Activated CD4-positive, alpha-beta memory T cell treated with anti-CD3 and anti-CD28 coated beads, Interleukin-2, amount 10 ng/mL, durations not matched to agents 7 days and 5 days (primary cell): ENCODE measurements at regions not wholly inside any gene's neighbourhood (a gene's known extent, or its start where the extent isn't known, plus 50 kb on each side); places are given as distances from the start of the nearest gene placed in this dataset.

Experiments
- CTCF ChIA-PET: fragments of 350-600 bp; sonication (Branson Sonifier 250); formaldehyde crosslinking; loops from one replicate; lab custom pipeline; 2021; ENCODE audit warnings: antibody characterized with exemption, inconsistent platforms; lab: Charles Lee
- POLR2A ChIA-PET: fragments of 350-600 bp; sonication (Branson Sonifier 250); formaldehyde crosslinking; loops from one replicate; lab custom pipeline; 2021; ENCODE audit warnings: antibody characterized with exemption; lab: Charles Lee
- DNase-seq: peaks from one replicate; pipeline ENCODE4 v3.0.0-alpha.2; 2020
- H3K27ac Mint-ChIP-seq: one replicate; pipeline ENCODE4 v1.8.0; 2021; ENCODE audit warnings: mild to moderate bottlenecking, mixed read lengths
- H3K27me3 Mint-ChIP-seq: one replicate; pipeline ENCODE4 v1.8.0; 2021; ENCODE audit warnings: mixed read lengths
- H3K36me3 Mint-ChIP-seq: one replicate; pipeline ENCODE4 v1.8.0; 2021; ENCODE audit warnings: low read depth, mixed read lengths
- H3K4me1 Mint-ChIP-seq: one replicate; pipeline ENCODE4 v1.8.0; 2021; ENCODE audit warnings: mixed read lengths
- H3K4me3 Mint-ChIP-seq: one replicate; pipeline ENCODE4 v1.8.0; 2021; ENCODE audit warnings: mild to moderate bottlenecking, mixed read lengths
- H3K9me3 Mint-ChIP-seq: one replicate; pipeline ENCODE4 v1.8.0; 2021; ENCODE audit warnings: mixed read lengths

DNA sequence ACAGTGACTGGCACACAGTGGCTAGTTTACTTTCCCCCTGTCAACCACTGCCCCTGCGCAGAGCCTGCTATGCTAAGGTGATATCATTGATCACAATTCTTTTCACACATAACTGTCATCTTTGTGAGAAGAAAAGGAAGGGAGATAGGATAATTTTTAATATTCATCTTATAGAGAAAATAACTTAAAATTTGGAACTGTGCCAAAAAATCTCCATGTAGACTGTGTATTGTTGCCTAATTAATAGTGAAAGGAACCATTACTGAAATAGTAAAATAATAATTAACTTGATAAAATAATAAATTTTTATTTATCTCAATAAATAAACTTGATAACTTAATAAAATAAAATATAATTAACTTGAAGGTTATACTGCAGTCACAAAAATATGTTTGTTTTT is 1069.4 kb downstream of the C4orf33 start:
- DNase-seq: no peak
- ChIA-PET POLR2A (no interaction called here), CTCF (no interaction called here)
- no peaks in the 10 kb centered on the region for H3K36me3 Mint-ChIP-seq
- H3K4me1 Mint-ChIP-seq: no peaks in the 10 kb centered on the region
- H3K4me3 Mint-ChIP-seq: no peak overlapping the region
- no peaks in the 10 kb centered on the region for H3K9me3 Mint-ChIP-seq
- H3K27me3 Mint-ChIP-seq: no peaks in the 10 kb centered on the region
- no peak overlapping the region for H3K27ac Mint-ChIP-seq

DNA sequence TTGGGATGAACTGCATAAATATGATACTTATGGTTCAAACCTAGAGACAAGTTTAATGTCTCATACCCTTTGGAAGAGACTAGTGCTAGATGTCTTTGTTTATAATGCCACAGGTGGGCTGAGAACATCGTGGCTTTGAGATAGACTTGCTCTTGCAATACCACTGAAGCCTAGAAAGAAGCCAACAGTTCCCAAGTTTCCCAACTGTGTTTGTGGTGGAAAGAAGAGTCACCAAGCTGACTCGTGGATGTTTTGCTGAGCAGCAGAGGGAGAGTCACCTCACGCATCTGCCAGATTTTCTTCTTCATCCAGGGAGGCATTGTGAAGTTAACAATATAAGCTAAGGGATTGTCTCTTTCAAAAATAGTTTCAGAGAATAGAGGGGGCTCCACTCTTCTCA is 1076.2 kb downstream of the C4orf33 start:
- no peak for DNase-seq
- no peak overlapping the region for H3K27ac Mint-ChIP-seq
- H3K4me3 Mint-ChIP-seq: no peak overlapping the region
- no peaks in the 10 kb centered on the region for H3K9me3 Mint-ChIP-seq
- no peaks in the 10 kb centered on the region for H3K4me1 Mint-ChIP-seq
- ChIA-PET CTCF (no interaction called here), POLR2A (no interaction called here)
- no peaks in the 10 kb centered on the region for H3K27me3 Mint-ChIP-seq
- H3K36me3 Mint-ChIP-seq: no peaks in the 10 kb centered on the region

DNA sequence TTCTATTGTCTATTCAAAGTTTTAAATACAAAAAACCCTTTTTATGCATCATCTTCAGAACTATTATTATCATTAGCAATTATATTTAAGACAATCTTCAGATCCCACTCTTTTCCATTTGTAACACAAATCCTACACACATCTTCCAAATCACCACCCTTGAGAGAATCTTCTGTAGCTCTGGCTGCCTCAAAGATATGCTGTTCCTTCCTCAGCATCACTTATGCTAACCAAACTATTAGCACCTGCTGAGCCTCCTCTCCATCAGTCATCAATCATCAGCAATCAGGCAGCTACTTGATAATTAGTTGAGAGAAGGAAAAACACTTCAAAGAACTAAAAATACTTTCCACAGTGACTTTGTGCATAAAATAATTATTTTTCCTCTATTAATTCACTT is 1082.2 kb downstream of the C4orf33 start:
- no peaks in the 10 kb centered on the region for H3K27me3 Mint-ChIP-seq
- CTCF ChIA-PET: no interaction called here
- DNase-seq: no peak
- no peak overlapping the region for H3K27ac Mint-ChIP-seq
- H3K9me3 Mint-ChIP-seq: no peaks in the 10 kb centered on the region
- H3K36me3 Mint-ChIP-seq: no peaks in the 10 kb centered on the region
- H3K4me1 Mint-ChIP-seq: no peaks in the 10 kb centered on the region
- H3K4me3 Mint-ChIP-seq: no peak overlapping the region
- POLR2A ChIA-PET: no interaction called here

DNA sequence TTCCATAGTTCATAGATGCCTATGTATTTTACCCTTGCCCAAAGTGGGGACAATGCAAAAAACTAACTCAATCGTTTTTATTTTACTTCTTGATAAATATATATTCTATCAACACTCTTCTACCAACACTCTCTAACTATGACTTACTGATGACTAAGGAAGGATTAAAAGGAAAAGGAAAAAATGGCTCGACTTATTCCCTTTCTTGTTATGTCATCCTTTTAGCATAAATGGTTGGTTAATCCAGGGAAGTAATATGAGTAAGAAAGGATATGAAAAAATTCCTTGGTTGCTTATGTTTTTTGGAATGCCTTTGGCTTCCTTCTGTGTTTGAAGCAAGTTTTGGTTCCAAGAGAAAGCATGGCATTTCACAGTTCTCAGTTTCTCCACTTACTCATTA is 1087.1 kb downstream of the C4orf33 start:
- Mint-ChIP-seq H3K4me1 (no peaks in the 10 kb centered on the region), H3K9me3 (no peaks in the 10 kb centered on the region), H3K4me3 (no peak overlapping the region), H3K36me3 (no peaks in the 10 kb centered on the region), H3K27me3 (no peaks in the 10 kb centered on the region), H3K27ac (no peak overlapping the region)
- CTCF ChIA-PET: no interaction called here
- DNase-seq: no peak
- POLR2A ChIA-PET: no interaction called here

DNA sequence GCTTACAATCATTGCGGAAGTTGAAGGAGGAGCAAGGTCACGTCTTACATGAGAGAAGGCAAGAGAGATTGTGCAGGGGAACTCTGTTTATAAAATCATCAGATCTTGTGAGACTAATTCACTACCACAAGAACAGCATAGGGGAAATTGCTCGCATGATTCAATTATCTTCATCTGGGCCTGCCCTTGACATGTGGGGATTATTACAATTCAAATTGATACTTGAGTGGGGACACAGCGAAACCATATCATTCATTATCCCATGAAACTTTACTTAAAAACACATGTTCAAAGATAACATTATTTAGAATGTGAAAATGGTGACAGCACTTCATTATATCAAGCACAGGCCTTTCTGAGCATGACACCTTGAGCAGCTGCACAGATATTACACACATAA is 1087.8 kb downstream of the C4orf33 start:
- Mint-ChIP-seq H3K4me3 (no peak overlapping the region), H3K27ac (no peak overlapping the region), H3K36me3 (no peaks in the 10 kb centered on the region), H3K9me3 (no peaks in the 10 kb centered on the region), H3K4me1 (no peaks in the 10 kb centered on the region), H3K27me3 (no peaks in the 10 kb centered on the region)
- ChIA-PET POLR2A (no interaction called here), CTCF (no interaction called here)
- DNase-seq: no peak

DNA sequence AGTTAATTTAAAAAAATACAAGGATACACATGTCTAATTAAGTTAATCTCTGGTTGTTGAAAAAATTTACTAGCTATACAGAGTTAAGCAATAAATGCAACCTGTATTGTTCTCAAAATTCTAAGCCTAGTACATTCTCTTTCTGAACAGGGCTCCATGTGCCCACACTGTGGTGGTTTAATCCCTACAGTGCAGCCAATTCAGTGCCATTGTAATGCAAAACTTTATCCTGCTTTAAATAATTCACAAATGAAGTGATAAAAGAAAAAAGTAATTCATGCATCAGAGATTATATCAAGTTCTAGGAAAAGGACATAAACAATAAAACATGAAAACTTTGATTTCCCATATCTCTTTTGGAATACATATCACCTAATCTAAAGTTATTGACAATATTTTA is 1089.2 kb downstream of the C4orf33 start:
- no peaks in the 10 kb centered on the region for H3K27me3 Mint-ChIP-seq
- CTCF ChIA-PET: no interaction called here

DNA sequence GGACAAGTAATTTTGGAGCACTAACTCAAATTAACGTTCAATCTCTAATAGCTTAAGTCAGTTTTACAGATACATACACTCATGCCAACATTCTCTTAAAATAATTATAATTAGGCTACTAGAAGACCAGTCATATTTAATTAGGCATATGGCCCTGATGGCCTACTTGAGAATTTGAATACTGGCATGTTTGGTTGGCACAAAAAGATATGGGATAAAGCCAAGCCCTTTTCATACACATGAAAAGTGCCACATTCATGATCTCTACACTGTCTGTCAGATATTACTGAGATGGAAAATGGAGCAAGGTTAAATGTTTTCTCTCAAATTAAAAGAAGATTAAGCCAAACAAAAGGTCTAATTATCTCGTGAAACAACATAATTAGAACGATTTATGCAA is 1091.0 kb downstream of the C4orf33 start:
- no peak overlapping the region for H3K4me3 Mint-ChIP-seq
- POLR2A ChIA-PET: no interaction called here

More for the DNA sequence above, 1089.2 kb downstream of the C4orf33 start:
- Mint-ChIP-seq H3K4me1 (no peaks in the 10 kb centered on the region), H3K27ac (no peak overlapping the region), H3K9me3 (no peaks in the 10 kb centered on the region), H3K36me3 (no peaks in the 10 kb centered on the region), H3K4me3 (no peak overlapping the region)
- DNase-seq: no peak
- POLR2A ChIA-PET: no interaction called here

DNA sequence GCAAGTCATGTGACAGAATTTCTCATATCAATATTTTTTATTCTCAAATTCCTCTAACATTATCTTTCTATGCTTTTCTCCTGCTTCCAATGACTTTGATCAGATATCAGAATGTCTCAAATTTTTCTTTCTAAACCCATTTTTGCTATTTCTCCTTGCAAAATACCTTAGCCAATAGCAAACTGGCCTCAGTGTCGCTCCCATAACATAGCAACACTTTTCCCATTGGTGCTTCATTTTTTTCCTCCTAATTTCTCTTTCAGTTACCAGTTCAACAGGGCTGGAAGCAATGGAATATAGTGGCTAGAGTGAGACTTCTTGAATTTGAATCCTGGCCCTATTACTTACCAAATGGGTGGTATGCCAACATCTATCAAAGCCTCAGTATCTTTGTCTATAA is 1091.6 kb downstream of the C4orf33 start:
- Mint-ChIP-seq H3K36me3 (no peaks in the 10 kb centered on the region), H3K4me1 (no peaks in the 10 kb centered on the region), H3K27ac (no peak overlapping the region), H3K27me3 (no peaks in the 10 kb centered on the region), H3K4me3 (no peak overlapping the region), H3K9me3 (no peaks in the 10 kb centered on the region)
- no peak for DNase-seq
- CTCF ChIA-PET: no interaction called here
- POLR2A ChIA-PET: no interaction called here

More for the DNA sequence above, 1091.0 kb downstream of the C4orf33 start:
- CTCF ChIA-PET: no interaction called here
- Mint-ChIP-seq H3K27me3 (no peaks in the 10 kb centered on the region), H3K27ac (no peak overlapping the region), H3K4me1 (no peaks in the 10 kb centered on the region), H3K9me3 (no peaks in the 10 kb centered on the region), H3K36me3 (no peaks in the 10 kb centered on the region)
- DNase-seq: no peak

DNA sequence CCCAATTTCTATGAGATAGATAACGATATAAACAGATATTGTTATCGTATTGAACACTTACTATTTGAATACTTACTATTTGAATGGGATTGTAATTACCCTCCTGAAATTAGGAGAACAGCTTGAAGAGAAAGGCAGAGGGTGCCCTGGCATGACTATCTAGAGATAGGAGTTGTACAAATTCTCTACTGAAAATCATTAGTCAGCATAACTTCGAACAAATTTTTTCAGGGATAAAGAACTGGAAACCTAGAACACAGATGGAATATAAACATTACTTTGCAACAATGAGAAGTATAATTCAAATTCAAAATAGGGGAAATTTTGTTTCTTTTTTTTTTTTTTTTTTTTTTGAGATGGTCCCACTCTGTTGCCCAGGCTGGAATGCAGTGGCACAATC is 1096.8 kb downstream of the C4orf33 start:
- Mint-ChIP-seq H3K27ac (no peak overlapping the region), H3K36me3 (no peaks in the 10 kb centered on the region), H3K4me3 (no peak overlapping the region), H3K9me3 (no peaks in the 10 kb centered on the region), H3K4me1 (no peaks in the 10 kb centered on the region), H3K27me3 (no peaks in the 10 kb centered on the region)
- no peak for DNase-seq
- ChIA-PET CTCF (no interaction called here), POLR2A (no interaction called here)

DNA sequence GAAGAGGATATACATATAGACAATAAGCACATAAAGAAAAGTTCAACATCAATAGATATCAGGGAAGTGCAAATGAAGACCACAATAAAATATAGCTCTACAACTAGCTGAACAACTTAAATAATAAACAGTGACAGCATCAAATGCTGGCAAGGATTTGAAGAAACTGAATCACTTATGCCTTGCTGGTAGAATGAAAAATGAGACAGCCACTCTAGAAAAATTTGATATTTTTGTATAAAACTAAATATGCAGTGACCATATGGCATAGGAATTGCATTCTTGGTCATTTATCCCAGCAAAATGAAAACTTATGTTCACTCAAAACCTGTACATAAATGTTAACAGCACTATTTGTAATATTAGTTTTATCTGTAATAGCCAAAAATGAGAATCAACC is 1102.0 kb downstream of the C4orf33 start:
- Mint-ChIP-seq H3K27ac (no peak overlapping the region), H3K4me1 (no peaks in the 10 kb centered on the region), H3K36me3 (no peaks in the 10 kb centered on the region)

DNA sequence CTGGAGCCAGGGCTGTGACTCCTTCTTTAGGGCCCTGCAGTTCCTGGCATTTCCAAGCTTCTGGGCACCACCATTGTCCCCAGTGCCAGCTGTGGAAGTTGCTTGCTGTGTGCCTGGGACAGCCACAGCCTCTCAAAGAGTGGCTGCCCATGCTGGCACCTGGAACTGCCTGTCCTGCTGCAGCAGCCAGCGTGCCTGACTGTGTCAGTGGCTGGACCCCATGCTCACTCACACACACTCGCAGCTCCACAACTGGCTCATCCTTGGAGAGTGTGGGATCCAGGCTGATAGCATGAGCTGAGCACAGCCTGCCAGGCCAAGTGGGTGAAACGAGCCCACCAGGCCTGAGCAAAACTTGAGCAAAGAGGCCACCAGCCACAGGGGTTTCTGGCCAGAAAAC is 1107.6 kb downstream of the C4orf33 start:
- H3K4me3 Mint-ChIP-seq: no peak overlapping the region
- no peaks in the 10 kb centered on the region for H3K27me3 Mint-ChIP-seq
- CTCF ChIA-PET: no interaction called here
- no peaks in the 10 kb centered on the region for H3K36me3 Mint-ChIP-seq
- H3K27ac Mint-ChIP-seq: no peak overlapping the region
- H3K4me1 Mint-ChIP-seq: no peaks in the 10 kb centered on the region
- no peak for DNase-seq
- H3K9me3 Mint-ChIP-seq: peaks cover 5% of the 10 kb centered on the region
- POLR2A ChIA-PET: no interaction called here

More for the DNA sequence above, 1102.0 kb downstream of the C4orf33 start:
- POLR2A ChIA-PET: no interaction called here
- no peak for DNase-seq
- CTCF ChIA-PET: no interaction called here
- Mint-ChIP-seq H3K4me3 (no peak overlapping the region), H3K27me3 (no peaks in the 10 kb centered on the region), H3K9me3 (peaks cover 5% of the 10 kb centered on the region)

DNA sequence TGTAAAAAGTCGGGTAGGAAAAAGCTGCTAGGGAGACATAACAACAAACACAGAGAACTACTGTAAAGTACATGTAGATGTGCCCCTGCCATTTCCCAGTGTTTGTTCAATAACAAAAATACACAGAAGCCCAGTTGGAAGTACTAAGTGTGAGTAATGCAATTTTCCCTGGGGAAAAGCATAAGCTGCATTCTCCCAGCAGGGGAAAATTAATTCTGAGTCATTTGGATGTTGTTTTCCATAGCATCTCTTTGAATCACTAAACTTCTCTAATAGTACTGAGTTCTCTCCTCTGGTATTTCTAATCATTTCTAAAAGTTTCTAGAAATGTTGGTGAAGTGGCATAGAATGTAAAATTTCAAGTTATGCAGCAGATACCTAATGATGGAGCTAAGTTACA is 1114.9 kb downstream of the C4orf33 start:
- no peaks in the 10 kb centered on the region for H3K36me3 Mint-ChIP-seq
- no peak overlapping the region for H3K27ac Mint-ChIP-seq
- H3K4me1 Mint-ChIP-seq: no peaks in the 10 kb centered on the region
- POLR2A ChIA-PET: no interaction called here
- DNase-seq: no peak
- no peak overlapping the region for H3K4me3 Mint-ChIP-seq
- H3K27me3 Mint-ChIP-seq: no peaks in the 10 kb centered on the region
- CTCF ChIA-PET: no interaction called here
- no peaks in the 10 kb centered on the region for H3K9me3 Mint-ChIP-seq

DNA sequence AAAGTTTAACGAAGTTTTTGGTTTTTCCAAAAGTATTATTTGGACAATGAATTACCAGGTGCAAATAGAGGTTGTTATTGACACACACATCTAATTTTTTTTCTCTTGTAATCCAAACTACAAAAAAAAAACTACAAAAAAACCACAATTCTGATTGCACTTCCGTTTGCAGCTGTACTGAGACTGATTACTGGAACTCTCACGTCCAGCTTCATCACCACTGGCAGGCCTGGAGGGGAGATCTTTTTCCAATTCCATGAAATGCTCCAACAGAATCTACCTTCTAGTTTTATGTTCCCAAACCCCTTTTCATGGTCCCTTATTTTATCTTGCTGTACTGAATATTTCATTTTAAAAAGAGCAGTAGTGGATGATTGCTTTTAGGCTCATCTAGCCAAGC is 1118.3 kb downstream of the C4orf33 start:
- no peak for DNase-seq
- no peaks in the 10 kb centered on the region for H3K36me3 Mint-ChIP-seq
- no peaks in the 10 kb centered on the region for H3K27me3 Mint-ChIP-seq
- ChIA-PET CTCF (no interaction called here), POLR2A (no interaction called here)
- H3K4me3 Mint-ChIP-seq: no peak overlapping the region
- H3K4me1 Mint-ChIP-seq: no peaks in the 10 kb centered on the region
- no peaks in the 10 kb centered on the region for H3K9me3 Mint-ChIP-seq
- H3K27ac Mint-ChIP-seq: no peak overlapping the region

DNA sequence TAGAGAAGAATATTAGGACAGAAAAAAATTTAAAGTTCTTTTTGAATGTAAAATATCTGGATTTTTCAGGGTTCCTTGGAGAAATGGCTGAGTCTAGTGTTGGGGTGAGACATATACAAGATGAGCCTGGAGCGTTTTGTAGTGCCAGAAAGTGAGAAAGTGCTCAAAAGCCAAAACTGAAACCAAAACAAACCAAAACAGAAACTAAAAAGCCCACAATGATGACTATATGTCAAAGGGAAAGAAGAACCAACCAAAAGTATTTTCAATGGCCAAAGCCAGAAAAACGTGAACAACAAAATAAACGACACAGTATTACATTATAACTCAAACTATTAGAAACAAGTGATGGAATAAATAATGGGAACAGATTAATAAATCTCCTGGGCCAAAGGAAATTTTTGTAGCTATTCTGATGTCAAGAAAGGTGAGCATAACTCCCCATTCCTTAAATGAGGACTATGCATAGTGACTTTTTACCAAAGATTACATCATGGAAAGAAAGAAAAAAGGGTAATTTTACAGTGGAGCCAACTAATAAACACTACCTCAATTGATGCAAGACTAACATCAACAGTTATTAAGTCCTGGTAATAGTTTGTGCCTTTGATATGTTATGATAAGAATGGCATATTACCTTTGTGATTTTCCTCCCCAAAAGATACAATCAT is 1137.6 kb downstream of the C4orf33 start:
- H3K27ac Mint-ChIP-seq: no peak overlapping the region
- DNase-seq: no peak
- no peaks in the 10 kb centered on the region for H3K36me3 Mint-ChIP-seq
- H3K4me3 Mint-ChIP-seq: no peak overlapping the region
- H3K4me1 Mint-ChIP-seq: peaks cover 5% of the 10 kb centered on the region
- no peaks in the 10 kb centered on the region for H3K9me3 Mint-ChIP-seq
- POLR2A ChIA-PET: no interaction called here
- CTCF ChIA-PET: no interaction called here
- no peaks in the 10 kb centered on the region for H3K27me3 Mint-ChIP-seq
